K562 (cell line): ENCODE measurements at regions not wholly inside any gene's neighbourhood (a gene's known extent, or its start where the extent isn't known, plus 50 kb on each side); places are given as distances from the start of the nearest gene placed in this dataset.

Experiments
- ATAC-seq: fragments of 200-7000 bp; cut with Tn5 transposase; 3 replicates; pipeline ENCODE4 v1.9.1; 2020; ENCODE audit warnings: moderate library complexity
- BruUV-seq: library from RNA; stranded (reverse); fragments of 400-500 nt; replicated peaks from 2 replicates; lab custom pipeline; 2021; lab: Mats Ljungman, UMichigan
- CTCF ChIA-PET: fragments of 300-600 bp; formaldehyde crosslinking; extraction: SDS; loops from one replicate; lab custom pipeline; 2021; ENCODE audit warnings: low intra/inter-chr PET ratio; lab: Yijun Ruan, JAX
- POLR2A ChIA-PET: fragments of 300-600, 350-650 bp; sonication (Branson Sonifier 250); formaldehyde crosslinking; extraction: SDS; loops from one replicate; lab custom pipeline; 2021; ENCODE audit warnings: antibody characterized with exemption, inconsistent platforms; lab: Yijun Ruan, JAX
- DNase-seq, 4 experiments: peaks; one replicate each; pipeline versions ENCODE4 v3.0.0 to v3.0.0-alpha.2; 2011 to 2018; ENCODE audit warnings: low spot score in 3 of 4, mixed read lengths in 3 of 4; ENCODE audit errors: extremely low read depth in 1 of 4
- FAIRE-seq: peaks from 2 replicates; lab custom pipeline; 2011; peaks lifted over from hg19 to GRCh38; lab: Jason Lieb, UNC
- H2AFZ ChIP-seq: 2 replicates; pipeline ENCODE4 v1.6.0; 2011; ENCODE audit warnings: low read depth, low read length, control low read depth, inconsistent platforms
- H3K27ac ChIP-seq: fragments of 200-600 bp; 3 replicates; pipeline ENCODE4 v1.8.0; 2011; ENCODE audit warnings: low read depth, mild to moderate bottlenecking, control low read depth, inconsistent platforms, low read length, moderate library complexity, mixed read lengths; ENCODE audit errors: extremely low read depth
- H3K27me3 ChIP-seq, 2 experiments: fragments of 300-600 bp in 1 of 2; 2 replicates in 1 of 2; 3 replicates in 1 of 2; pipeline versions ENCODE4 v1.6.0 to v1.8.0; 2011; ENCODE audit warnings: inconsistent platforms in 2 of 2, low read length in 2 of 2, mild to moderate bottlenecking in 1 of 2, mixed read lengths in 1 of 2, moderate library complexity in 1 of 2; ENCODE audit not compliant: control insufficient read depth in 2 of 2, insufficient read depth in 2 of 2
- H3K36me3 ChIP-seq: fragments of 300-600 bp; 3 replicates; pipeline ENCODE4 v1.8.0; 2011; ENCODE audit warnings: mild to moderate bottlenecking, low read length, inconsistent platforms; ENCODE audit not compliant: control insufficient read depth, insufficient read depth
- H3K4me1 ChIP-seq, 2 experiments: fragments of 200-600 bp in 1 of 2; replicated peaks in 1 of 2; 2 replicates in 1 of 2; 3 replicates in 1 of 2; pipeline versions ENCODE4 v1.5.1 to v1.8.0; 2011; ENCODE audit warnings: inconsistent platforms in 2 of 2, low read length in 2 of 2, mild to moderate bottlenecking in 1 of 2, mixed read lengths in 1 of 2, moderate library complexity in 1 of 2; ENCODE audit not compliant: control insufficient read depth in 2 of 2, insufficient read depth in 2 of 2
- H3K4me2 ChIP-seq: 2 replicates; pipeline ENCODE4 v1.6.1; 2011; ENCODE audit warnings: low read length, control low read depth, inconsistent platforms, mixed read lengths; ENCODE audit not compliant: insufficient read depth
- H3K4me3 ChIP-seq: fragments of 200-600 bp; sonication (generic), shearing (Covaris generic); 2 replicates; pipeline ENCODE4 v1.5.1; 2016; ENCODE audit warnings: control low read depth, inconsistent platforms
- H3K79me2 ChIP-seq: fragments of 200-600 bp; 3 replicates; pipeline ENCODE4 v1.8.0; 2011; ENCODE audit warnings: low read length, inconsistent platforms; ENCODE audit not compliant: control insufficient read depth, insufficient read depth
- H3K9ac ChIP-seq, 2 experiments: 2 replicates each; pipeline versions ENCODE4 v1.6.0 to v1.6.1; 2011; ENCODE audit warnings: low read depth in 2 of 2, low read length in 2 of 2, control low read depth in 1 of 2, inconsistent platforms in 1 of 2, mild to moderate bottlenecking in 1 of 2, mixed read lengths in 1 of 2; ENCODE audit not compliant: insufficient read depth in 1 of 2
- H3K9me1 ChIP-seq: one replicate; pipeline ENCODE4 v1.6.0; 2011; ENCODE audit warnings: inconsistent platforms, mild to moderate bottlenecking, low read length, moderate library complexity; ENCODE audit not compliant: control insufficient read depth, insufficient read depth
- H3K9me3 ChIP-seq: replicated peaks from 2 replicates; pipeline ENCODE4 v1.5.1; 2011; ENCODE audit warnings: low read depth, low read length, inconsistent platforms; ENCODE audit not compliant: control insufficient read depth, insufficient read depth
- H4K20me1 ChIP-seq: replicated peaks from 2 replicates; pipeline ENCODE4 v1.6.1; 2011; ENCODE audit warnings: low read length, inconsistent platforms, mixed read lengths; ENCODE audit not compliant: control insufficient read depth, insufficient read depth
- CHD4 ChIP-seq: fragments of 200-600 bp; sonication (generic); IDR thresholded peaks from 3 replicates; pipeline ENCODE4 v1.6.1; 2012; ENCODE audit warnings: low read depth, mild to moderate bottlenecking, mixed read lengths, low read length, inconsistent platforms; ENCODE audit not compliant: insufficient read depth, insufficient replicate concordance, poor library complexity, severe bottlenecking
- DEAF1 ChIP-seq: fragments of 450-650 bp; formaldehyde crosslinking; IDR thresholded peaks from 2 replicates; pipeline ENCODE4 v1.4.0; 2020; ENCODE audit warnings: mild to moderate bottlenecking, moderate library complexity
- ETV1 ChIP-seq: fragments of 450-650 bp; conservative IDR thresholded peaks from 2 replicates; pipeline ENCODE4 v1.6.1; 2016; ENCODE audit warnings: missing genetic modification characterization, control low read depth, low read depth, missing compliant biosample characterization
- FOXK1 ChIP-seq: sonication (generic); formaldehyde crosslinking; IDR thresholded peaks from 2 replicates; pipeline ENCODE4 v1.8.0; 2022; ENCODE audit warnings: missing genetic modification reagents, mild to moderate bottlenecking, borderline replicate concordance
- GTF2E2 ChIP-seq: fragments of 200-800 bp; sonication (Bioruptor generic); IDR thresholded peaks from 2 replicates; pipeline ENCODE4 v1.6.1; 2016; ENCODE audit warnings: missing genetic modification characterization, missing compliant biosample characterization
- NR2C2 ChIP-seq, 2 experiments: fragments of 200-800 bp in 1 of 2; sonication (Bioruptor generic) in 1 of 2; sonication (generic) in 1 of 2; formaldehyde crosslinking in 1 of 2; IDR thresholded peaks; 2 replicates each; pipeline versions ENCODE4 v1.6.1 to v1.8.0; 2016 to 2022; ENCODE audit warnings: mild to moderate bottlenecking in 1 of 2, missing compliant biosample characterization in 1 of 2, missing genetic modification characterization in 1 of 2, missing genetic modification reagents in 1 of 2
- SMARCA4 ChIP-seq: fragments of 450-650 bp; IDR thresholded peaks from 2 replicates; pipeline ENCODE4 v1.6.1; 2016
- ZC3H4 ChIP-seq: sonication (generic); formaldehyde crosslinking; IDR thresholded peaks from 2 replicates; pipeline ENCODE4 v1.9.0; 2021; ENCODE audit warnings: missing genetic modification reagents, borderline replicate concordance
- ZNF143 ChIP-seq: sonication (generic); formaldehyde crosslinking; IDR thresholded peaks from 2 replicates; pipeline ENCODE4 v1.9.0; 2022; ENCODE audit warnings: mild to moderate bottlenecking, missing genetic modification reagents
- ZNF165 ChIP-seq: fragments of 250-450 bp; sonication (Bioruptor Pico); IDR thresholded peaks from 2 replicates; pipeline ENCODE4 v1.4.0; 2020; ENCODE audit warnings: borderline replicate concordance
- ZNF23 ChIP-seq: fragments of 250-450 bp; sonication (Bioruptor Pico); IDR thresholded peaks from 2 replicates; pipeline ENCODE4 v1.4.0; 2020; ENCODE audit warnings: mild to moderate bottlenecking
- ZNF668 ChIP-seq: fragments of 250-450 bp; sonication (Bioruptor Pico); IDR thresholded peaks from 2 replicates; pipeline ENCODE4 v1.8.0; 2022; ENCODE audit warnings: mild to moderate bottlenecking, inconsistent platforms
- ZNF717 ChIP-seq: fragments of 250-450 bp; sonication (Bioruptor Pico); IDR thresholded peaks from 2 replicates; pipeline ENCODE4 v1.5.0; 2021
- ZZZ3 ChIP-seq: fragments of 450-650 bp; IDR thresholded peaks from 2 replicates; pipeline ENCODE4 v1.6.1; 2016; ENCODE audit warnings: antibody characterized with exemption, mild to moderate bottlenecking, moderate library complexity
- WGBS: fragments of 100-300 bp; shearing (Covaris generic); methylation state at CpG from one replicate; pipeline ENCODE4 v1.1.6; 2016; ENCODE audit warnings: low coverage, mixed read lengths; ENCODE audit not compliant: insufficient coverage; ENCODE audit errors: missing lambda C conversion rate; 5-methylcytosine and 5-hydroxymethylcytosine counted together
- in situ Hi-C: fragments of 300-500 bp; cut with MboI; formaldehyde crosslinking; loops from 4 replicates; pipeline ENCODE4 v1.15.0; 2018; ENCODE audit warnings: inconsistent platforms, mixed read lengths
- intact Hi-C: fragments of 100-400 bp; cut with micrococcal nuclease; formaldehyde crosslinking; loops from 2 replicates; pipeline ENCODE4 v1.14.2; 2022
- TF ChIP-seq, protein P1 (sequence below): sonication (generic); IDR thresholded peaks from 2 replicates; pipeline ENCODE4 v1.6.1; 2016
- TF ChIP-seq, protein P2 (sequence below): fragments of 250-450 bp; sonication (Bioruptor Pico); IDR thresholded peaks from 2 replicates; pipeline ENCODE4 v1.4.0; 2020; ENCODE audit warnings: borderline replicate concordance

GRCh38 chr14:87001333-87001732 is 991.6 kb downstream of the GALC start:
- H3K4me3 ChIP-seq = no peak overlapping the region
- H3K9ac ChIP-seq = no peak overlapping the region
- in situ Hi-C loops = no loop called here
- CTCF ChIA-PET = no interaction called here
- DNase-seq = no peak
- 0% methylated on average over 2 of the region's 2 CpGs for WGBS
- no peak for FAIRE-seq
- H3K36me3 ChIP-seq = no peaks in the 10 kb centered on the region
- H4K20me1 ChIP-seq = no peaks in the 10 kb centered on the region
- no peak for ATAC-seq
- POLR2A ChIA-PET = no interaction called here
- no peak overlapping the region for H2AFZ ChIP-seq
- no peaks in the 10 kb centered on the region for H3K9me3 ChIP-seq
- no peak overlapping the region for H3K4me2 ChIP-seq
- TF ChIP-seq ZNF717 (CRISPR knock-in tag) (no peak), ETV1 (tag) (no peak), CHD4 (no peak), ZC3H4 (CRISPR knock-in tag) (no peak), GTF2E2 (tag) (no peak), NR2C2 (CRISPR knock-in tag; IDR thresholded peaks at IDR 0.05) (no peak), NR2C2 (tag; IDR thresholded peaks at IDR 0.05) (no peak), DEAF1 (CRISPR knock-in tag) (no peak), ZNF668 (no peak), ZNF143 (CRISPR knock-in tag) (no peak), SMARCA4 (no peak), ZNF23 (no peak), ZZZ3 (no peak), ZNF165 (CRISPR knock-in tag) (no peak), FOXK1 (CRISPR knock-in tag) (no peak)
- TF ChIP-seq, protein P1, sequence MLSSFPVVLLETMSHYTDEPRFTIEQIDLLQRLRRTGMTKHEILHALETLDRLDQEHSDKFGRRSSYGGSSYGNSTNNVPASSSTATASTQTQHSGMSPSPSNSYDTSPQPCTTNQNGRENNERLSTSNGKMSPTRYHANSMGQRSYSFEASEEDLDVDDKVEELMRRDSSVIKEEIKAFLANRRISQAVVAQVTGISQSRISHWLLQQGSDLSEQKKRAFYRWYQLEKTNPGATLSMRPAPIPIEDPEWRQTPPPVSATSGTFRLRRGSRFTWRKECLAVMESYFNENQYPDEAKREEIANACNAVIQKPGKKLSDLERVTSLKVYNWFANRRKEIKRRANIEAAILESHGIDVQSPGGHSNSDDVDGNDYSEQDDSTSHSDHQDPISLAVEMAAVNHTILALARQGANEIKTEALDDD = no peak
- TF ChIP-seq, protein P2, sequence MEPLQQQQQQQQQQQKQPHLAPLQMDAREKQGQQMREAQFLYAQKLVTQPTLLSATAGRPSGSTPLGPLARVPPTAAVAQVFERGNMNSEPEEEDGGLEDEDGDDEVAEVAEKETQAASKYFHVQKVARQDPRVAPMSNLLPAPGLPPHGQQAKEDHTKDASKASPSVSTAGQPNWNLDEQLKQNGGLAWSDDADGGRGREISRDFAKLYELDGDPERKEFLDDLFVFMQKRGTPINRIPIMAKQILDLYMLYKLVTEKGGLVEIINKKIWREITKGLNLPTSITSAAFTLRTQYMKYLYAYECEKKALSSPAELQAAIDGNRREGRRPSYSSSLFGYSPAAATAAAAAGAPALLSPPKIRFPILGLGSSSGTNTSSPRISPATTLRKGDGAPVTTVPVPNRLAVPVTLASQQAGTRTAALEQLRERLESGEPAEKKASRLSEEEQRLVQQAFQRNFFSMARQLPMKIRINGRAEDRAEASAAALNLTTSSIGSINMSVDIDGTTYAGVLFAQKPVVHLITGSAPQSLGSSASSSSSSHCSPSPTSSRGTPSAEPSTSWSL (CRISPR knock-in tag) = no peak
- TF ChIP-seq, all 486 proteins: peak for 0
- H3K4me1 ChIP-seq = no peaks in the 10 kb centered on the region
- H3K79me2 ChIP-seq = no peaks in the 10 kb centered on the region
- H3K27ac ChIP-seq = no peak overlapping the region
- H3K9me1 ChIP-seq = no peaks in the 10 kb centered on the region
- no peaks in the 10 kb centered on the region for H3K27me3 ChIP-seq
- BruUV-seq = no TSS peak
- intact Hi-C loops = no loop called here
